ENCODE measurements at regions not wholly inside any gene's neighbourhood (a gene's known extent, or its start where the extent isn't known, plus 50 kb on each side); places are given as distances from the start of the nearest gene placed in this dataset.

- TF ChIP-seq, protein P1, sequence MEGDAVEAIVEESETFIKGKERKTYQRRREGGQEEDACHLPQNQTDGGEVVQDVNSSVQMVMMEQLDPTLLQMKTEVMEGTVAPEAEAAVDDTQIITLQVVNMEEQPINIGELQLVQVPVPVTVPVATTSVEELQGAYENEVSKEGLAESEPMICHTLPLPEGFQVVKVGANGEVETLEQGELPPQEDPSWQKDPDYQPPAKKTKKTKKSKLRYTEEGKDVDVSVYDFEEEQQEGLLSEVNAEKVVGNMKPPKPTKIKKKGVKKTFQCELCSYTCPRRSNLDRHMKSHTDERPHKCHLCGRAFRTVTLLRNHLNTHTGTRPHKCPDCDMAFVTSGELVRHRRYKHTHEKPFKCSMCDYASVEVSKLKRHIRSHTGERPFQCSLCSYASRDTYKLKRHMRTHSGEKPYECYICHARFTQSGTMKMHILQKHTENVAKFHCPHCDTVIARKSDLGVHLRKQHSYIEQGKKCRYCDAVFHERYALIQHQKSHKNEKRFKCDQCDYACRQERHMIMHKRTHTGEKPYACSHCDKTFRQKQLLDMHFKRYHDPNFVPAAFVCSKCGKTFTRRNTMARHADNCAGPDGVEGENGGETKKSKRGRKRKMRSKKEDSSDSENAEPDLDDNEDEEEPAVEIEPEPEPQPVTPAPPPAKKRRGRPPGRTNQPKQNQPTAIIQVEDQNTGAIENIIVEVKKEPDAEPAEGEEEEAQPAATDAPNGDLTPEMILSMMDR (IDR thresholded peaks at IDR 0.05; ENCODE audit: low read depth, low read length), result no peak
- no peak for TF ChIP-seq POLR2A (IDR thresholded peaks at IDR 0.05; ENCODE audit: extremely low read depth, insufficient read length)
Observed at GRCh38 chr4:45745741-45746140, 378.1 kb downstream of the GABRG1 start.

Data from NB4 (cell line).